ENCODE measurements at regions not wholly inside any gene's neighbourhood (a gene's known extent, or its start where the extent isn't known, plus 50 kb on each side); places are given as distances from the start of the nearest gene placed in this dataset.

- Histone ChIP-seq H3K9ac (no peak overlapping the region), H3K4me1 (ENCODE audit: control insufficient read depth in 1 of 2, insufficient read depth in 2 of 2, low read depth in 1 of 2, low read length in 1 of 2) (peaks cover 0 to 2% of the 10 kb centered on the region in 2 experiments; a peak in 1 of 4 replicates), H3K9me3 (no peaks in the 10 kb centered on the region), H3F3A (replicated peaks; ENCODE audit: insufficient read depth) (no peaks in the 10 kb centered on the region), H3K4me3 (ENCODE audit: low read depth in 2 of 2, low read length in 1 of 2) (no peak overlapping the region), H3K36me3 (replicated peaks in 1 of 2; ENCODE audit: control insufficient read depth in 1 of 2, insufficient read depth in 2 of 2, low read length in 1 of 2) (no peaks in the 10 kb centered on the region), H3K9me2 (no peaks in the 10 kb centered on the region), H3K79me2 (ENCODE audit: insufficient read depth) (no peaks in the 10 kb centered on the region), H3K27ac (ENCODE audit: low read depth in 2 of 2, low read length in 1 of 2) (no peak overlapping the region), H2AFZ (ENCODE audit: low read depth) (no peak overlapping the region; the same call in 1 of the 2 replicates), H4K20me1 (ENCODE audit: insufficient read depth) (no peaks in the 10 kb centered on the region), H3K27me3 (ENCODE audit: insufficient read depth) (no peaks in the 10 kb centered on the region; the same call in 1 of the 2 replicates), H3K4me2 (no peak overlapping the region)
- no peak for TF ChIP-seq TEAD4 (IDR thresholded peaks at IDR 0.05; ENCODE audit: borderline replicate concordance, insufficient read depth)
- no peak for TF ChIP-seq RFX5 (IDR thresholded peaks at IDR 0.05; ENCODE audit: low read length)
- 31% methylated on average over 5 of the region's 6 CpGs for WGBS (ENCODE audit: low lambda C conversion rate)
- POLR2A ChIA-PET, result no interaction called here
- no peak for DNase-seq
- CTCF ChIA-PET, result interaction anchor here (0.9 to 2.5 kb wide), 2 partner anchors 14 to 815 kb away, joined by 3 to 7 read pairs; no protein-coding TSS in a partner anchor
Measured at GRCh38 chr14:53532853-53533252, 379.7 kb upstream of the DDHD1 start.

GRCh38 chr14:53531730-53532129 lies 378.6 kb upstream of the DDHD1 start:
- Histone ChIP-seq H3K27ac (ENCODE audit: low read depth in 2 of 2, low read length in 1 of 2) (no peak overlapping the region), H3K4me3 (ENCODE audit: low read depth in 2 of 2, low read length in 1 of 2) (no peak overlapping the region), H2AFZ (ENCODE audit: low read depth) (no peak overlapping the region), H3K9ac (no peak overlapping the region), H3K4me2 (no peak overlapping the region), H3K9me2 (no peaks in the 10 kb centered on the region), H3K27me3 (ENCODE audit: insufficient read depth) (no peaks in the 10 kb centered on the region), H3F3A (replicated peaks; ENCODE audit: insufficient read depth) (no peaks in the 10 kb centered on the region), H4K20me1 (ENCODE audit: insufficient read depth) (no peaks in the 10 kb centered on the region), H3K4me1 (ENCODE audit: control insufficient read depth in 1 of 2, insufficient read depth in 2 of 2, low read depth in 1 of 2, low read length in 1 of 2) (peaks cover 0 to 2% of the 10 kb centered on the region in 2 experiments; a peak in 1 of 4 replicates), H3K9me3 (no peaks in the 10 kb centered on the region), H3K36me3 (replicated peaks in 1 of 2; ENCODE audit: control insufficient read depth in 1 of 2, insufficient read depth in 2 of 2, low read length in 1 of 2) (no peaks in the 10 kb centered on the region), H3K79me2 (ENCODE audit: insufficient read depth) (no peaks in the 10 kb centered on the region)
- TF ChIP-seq IRF3 (IDR thresholded peaks at IDR 0.05; ENCODE audit: low read depth, low read length) (no peak), SIN3A (IDR thresholded peaks at IDR 0.05; ENCODE audit: borderline replicate concordance, low read depth, low read length) (no peak), JUND (IDR thresholded peaks at IDR 0.05) (no peak), NFIC (IDR thresholded peaks at IDR 0.05; ENCODE audit: borderline replicate concordance) (no peak), CTCF (IDR thresholded peaks at IDR 0.05) (no peak), EZH2phosphoT487 (IDR thresholded peaks at IDR 0.05; ENCODE audit: borderline replicate concordance, low read depth) (no peak)
- TF ChIP-seq, protein P1, sequence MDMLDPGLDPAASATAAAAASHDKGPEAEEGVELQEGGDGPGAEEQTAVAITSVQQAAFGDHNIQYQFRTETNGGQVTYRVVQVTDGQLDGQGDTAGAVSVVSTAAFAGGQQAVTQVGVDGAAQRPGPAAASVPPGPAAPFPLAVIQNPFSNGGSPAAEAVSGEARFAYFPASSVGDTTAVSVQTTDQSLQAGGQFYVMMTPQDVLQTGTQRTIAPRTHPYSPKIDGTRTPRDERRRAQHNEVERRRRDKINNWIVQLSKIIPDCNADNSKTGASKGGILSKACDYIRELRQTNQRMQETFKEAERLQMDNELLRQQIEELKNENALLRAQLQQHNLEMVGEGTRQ (IDR thresholded peaks at IDR 0.05; ENCODE audit: borderline replicate concordance, low read depth, low read length), result no peak
- POLR2A ChIA-PET, result no interaction called here
- CTCF ChIA-PET, result interaction anchor here (1.1 to 8.2 kb wide), 3 partner anchors 7 to 816 kb away, joined by 7 to 50 read pairs (median 7); no protein-coding TSS in a partner anchor
- no peak for DNase-seq
- WGBS (ENCODE audit: low lambda C conversion rate), result 9% methylated on average over 1 of the region's 1 CpG
